ENCODE measurements at regions not wholly inside any gene's neighbourhood (a gene's known extent, or its start where the extent isn't known, plus 50 kb on each side); places are given as distances from the start of the nearest gene placed in this dataset.

DNA sequence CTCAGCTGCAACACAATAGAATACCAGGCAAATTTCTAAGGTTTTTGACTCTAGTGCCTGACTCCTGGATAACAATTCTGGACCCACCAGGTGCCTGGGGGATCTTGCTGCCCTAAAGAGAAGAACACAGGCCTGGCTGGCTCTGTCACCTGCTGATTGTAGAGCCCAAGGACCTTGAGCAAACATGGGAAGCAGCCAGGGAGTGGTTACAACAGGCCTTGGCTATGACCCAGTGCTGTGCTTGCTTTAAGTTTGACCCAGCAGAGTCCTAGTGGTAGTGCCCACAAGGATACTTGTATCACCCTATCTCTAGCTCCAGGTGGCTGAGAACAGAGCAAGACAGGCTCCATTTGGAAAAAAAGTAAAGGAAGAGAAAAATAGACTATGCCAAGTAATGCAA is 176.8 kb upstream of the DCAF12L2 start (continued):
- TF ChIP-seq POLR2AphosphoS5 (IDR thresholded peaks at IDR 0.05; ENCODE audit: low read depth) = no peak
- TF ChIP-seq, protein P1, sequence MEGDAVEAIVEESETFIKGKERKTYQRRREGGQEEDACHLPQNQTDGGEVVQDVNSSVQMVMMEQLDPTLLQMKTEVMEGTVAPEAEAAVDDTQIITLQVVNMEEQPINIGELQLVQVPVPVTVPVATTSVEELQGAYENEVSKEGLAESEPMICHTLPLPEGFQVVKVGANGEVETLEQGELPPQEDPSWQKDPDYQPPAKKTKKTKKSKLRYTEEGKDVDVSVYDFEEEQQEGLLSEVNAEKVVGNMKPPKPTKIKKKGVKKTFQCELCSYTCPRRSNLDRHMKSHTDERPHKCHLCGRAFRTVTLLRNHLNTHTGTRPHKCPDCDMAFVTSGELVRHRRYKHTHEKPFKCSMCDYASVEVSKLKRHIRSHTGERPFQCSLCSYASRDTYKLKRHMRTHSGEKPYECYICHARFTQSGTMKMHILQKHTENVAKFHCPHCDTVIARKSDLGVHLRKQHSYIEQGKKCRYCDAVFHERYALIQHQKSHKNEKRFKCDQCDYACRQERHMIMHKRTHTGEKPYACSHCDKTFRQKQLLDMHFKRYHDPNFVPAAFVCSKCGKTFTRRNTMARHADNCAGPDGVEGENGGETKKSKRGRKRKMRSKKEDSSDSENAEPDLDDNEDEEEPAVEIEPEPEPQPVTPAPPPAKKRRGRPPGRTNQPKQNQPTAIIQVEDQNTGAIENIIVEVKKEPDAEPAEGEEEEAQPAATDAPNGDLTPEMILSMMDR (conservative IDR thresholded peaks at IDR 0.05; ENCODE audit: low read depth in 2 of 2) = no peak
- no peak for TF ChIP-seq STAT1 (IDR thresholded peaks at IDR 0.05; ENCODE audit: unreplicated experiment)
- TF ChIP-seq EZH2phosphoT487 (IDR thresholded peaks at IDR 0.05; ENCODE audit: unreplicated experiment) = no peak

DNA sequence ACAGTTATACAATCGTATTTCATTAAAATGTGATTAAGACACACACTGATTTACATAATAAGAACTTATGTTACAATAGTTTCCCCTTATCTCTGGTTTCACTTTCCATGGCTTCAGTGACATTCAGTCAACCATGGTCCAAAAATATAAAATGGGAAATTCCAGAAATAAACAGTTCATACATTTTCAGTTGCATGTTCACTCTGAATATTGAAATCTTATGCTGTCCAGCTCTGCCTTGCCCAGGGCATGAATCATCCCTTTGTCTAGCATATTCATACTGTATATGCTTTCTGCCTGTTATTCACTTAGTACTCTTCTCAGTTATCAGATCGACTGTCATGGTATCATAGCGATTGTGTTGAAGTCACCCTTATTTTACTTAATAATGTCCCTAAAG is 173.8 kb upstream of the DCAF12L2 start:
- no peaks in the 10 kb centered on the region for H3K9me2 ChIP-seq (ENCODE audit: insufficient read depth)
- no peaks in the 10 kb centered on the region for H3K27me3 ChIP-seq (ENCODE audit: insufficient read depth)
- H3K79me2 ChIP-seq (replicated peaks; ENCODE audit: insufficient read depth) = peaks cover 28% of the 10 kb centered on the region
- ATAC-seq (no peak), DNase-seq (ENCODE audit: low spot score) (no peak)
- no peak overlapping the region for H3K4me3 Mint-ChIP-seq
- no peaks in the 10 kb centered on the region for H3K36me3 ChIP-seq (ENCODE audit: insufficient read depth)
- no peak overlapping the region for H3K4me3 ChIP-seq
- no peaks in the 10 kb centered on the region for H3K4me1 ChIP-seq (ENCODE audit: insufficient read depth)
- no peak overlapping the region for H3K27ac Mint-ChIP-seq
- H3K9me3 Mint-ChIP-seq = no peaks in the 10 kb centered on the region; the same call in 2 of the 3 replicates
- H4K20me1 ChIP-seq (replicated peaks; ENCODE audit: insufficient read depth) = no peaks in the 10 kb centered on the region
- no peak overlapping the region for H2AFZ ChIP-seq
- no peaks in the 10 kb centered on the region; the same call in 2 of the 3 replicates for H3K36me3 Mint-ChIP-seq (ENCODE audit: low read depth)
- H3K4me1 Mint-ChIP-seq = no peaks in the 10 kb centered on the region
- H3K27ac ChIP-seq (ENCODE audit: low read depth) = no peak overlapping the region
- H3K4me2 ChIP-seq = no peak overlapping the region
- no peaks in the 10 kb centered on the region for H3K27me3 Mint-ChIP-seq (ENCODE audit: insufficient read depth, low read depth, poor library complexity)
- no peaks in the 10 kb centered on the region for H3F3A ChIP-seq (replicated peaks; ENCODE audit: low read depth)
- TF ChIP-seq EZH2phosphoT487 (IDR thresholded peaks at IDR 0.05; ENCODE audit: unreplicated experiment) (no peak), CREB1 (CRISPR knock-in tag; IDR thresholded peaks at IDR 0.05; ENCODE audit: low read depth) (no peak), ZNF331 (CRISPR knock-in tag; IDR thresholded peaks at IDR 0.05; ENCODE audit: low read depth) (no peak), EZH2 (IDR thresholded peaks at IDR 0.05; ENCODE audit: low read depth, unreplicated experiment) (no peak), STAT1 (IDR thresholded peaks at IDR 0.05; ENCODE audit: unreplicated experiment) (no peak), POLR2AphosphoS5 (IDR thresholded peaks at IDR 0.05; ENCODE audit: low read depth) (no peak)
- TF ChIP-seq, protein P2, sequence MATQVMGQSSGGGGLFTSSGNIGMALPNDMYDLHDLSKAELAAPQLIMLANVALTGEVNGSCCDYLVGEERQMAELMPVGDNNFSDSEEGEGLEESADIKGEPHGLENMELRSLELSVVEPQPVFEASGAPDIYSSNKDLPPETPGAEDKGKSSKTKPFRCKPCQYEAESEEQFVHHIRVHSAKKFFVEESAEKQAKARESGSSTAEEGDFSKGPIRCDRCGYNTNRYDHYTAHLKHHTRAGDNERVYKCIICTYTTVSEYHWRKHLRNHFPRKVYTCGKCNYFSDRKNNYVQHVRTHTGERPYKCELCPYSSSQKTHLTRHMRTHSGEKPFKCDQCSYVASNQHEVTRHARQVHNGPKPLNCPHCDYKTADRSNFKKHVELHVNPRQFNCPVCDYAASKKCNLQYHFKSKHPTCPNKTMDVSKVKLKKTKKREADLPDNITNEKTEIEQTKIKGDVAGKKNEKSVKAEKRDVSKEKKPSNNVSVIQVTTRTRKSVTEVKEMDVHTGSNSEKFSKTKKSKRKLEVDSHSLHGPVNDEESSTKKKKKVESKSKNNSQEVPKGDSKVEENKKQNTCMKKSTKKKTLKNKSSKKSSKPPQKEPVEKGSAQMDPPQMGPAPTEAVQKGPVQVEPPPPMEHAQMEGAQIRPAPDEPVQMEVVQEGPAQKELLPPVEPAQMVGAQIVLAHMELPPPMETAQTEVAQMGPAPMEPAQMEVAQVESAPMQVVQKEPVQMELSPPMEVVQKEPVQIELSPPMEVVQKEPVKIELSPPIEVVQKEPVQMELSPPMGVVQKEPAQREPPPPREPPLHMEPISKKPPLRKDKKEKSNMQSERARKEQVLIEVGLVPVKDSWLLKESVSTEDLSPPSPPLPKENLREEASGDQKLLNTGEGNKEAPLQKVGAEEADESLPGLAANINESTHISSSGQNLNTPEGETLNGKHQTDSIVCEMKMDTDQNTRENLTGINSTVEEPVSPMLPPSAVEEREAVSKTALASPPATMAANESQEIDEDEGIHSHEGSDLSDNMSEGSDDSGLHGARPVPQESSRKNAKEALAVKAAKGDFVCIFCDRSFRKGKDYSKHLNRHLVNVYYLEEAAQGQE (IDR thresholded peaks at IDR 0.05; ENCODE audit: unreplicated experiment) = no peak
- TF ChIP-seq, protein P3, sequence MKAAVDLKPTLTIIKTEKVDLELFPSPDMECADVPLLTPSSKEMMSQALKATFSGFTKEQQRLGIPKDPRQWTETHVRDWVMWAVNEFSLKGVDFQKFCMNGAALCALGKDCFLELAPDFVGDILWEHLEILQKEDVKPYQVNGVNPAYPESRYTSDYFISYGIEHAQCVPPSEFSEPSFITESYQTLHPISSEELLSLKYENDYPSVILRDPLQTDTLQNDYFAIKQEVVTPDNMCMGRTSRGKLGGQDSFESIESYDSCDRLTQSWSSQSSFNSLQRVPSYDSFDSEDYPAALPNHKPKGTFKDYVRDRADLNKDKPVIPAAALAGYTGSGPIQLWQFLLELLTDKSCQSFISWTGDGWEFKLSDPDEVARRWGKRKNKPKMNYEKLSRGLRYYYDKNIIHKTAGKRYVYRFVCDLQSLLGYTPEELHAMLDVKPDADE (IDR thresholded peaks at IDR 0.05) = no peak
- TF ChIP-seq, protein P1 (conservative IDR thresholded peaks at IDR 0.05; ENCODE audit: low read depth in 2 of 2) = no peak
